AG10803 (cell line): ENCODE measurements at regions not wholly inside any gene's neighbourhood (a gene's known extent, or its start where the extent isn't known, plus 50 kb on each side); places are given as distances from the start of the nearest gene placed in this dataset.

Experiments
- DNase-seq: peaks from one replicate; pipeline ENCODE4 v3.0.0; 2010; ENCODE audit warnings: low read depth
- H3K4me3 ChIP-seq: 2 replicates; pipeline ENCODE4 v1.5.1; 2011; ENCODE audit warnings: mild to moderate bottlenecking, low read length, control low read depth
- CTCF ChIP-seq: conservative IDR thresholded peaks from 2 replicates; pipeline ENCODE4 v1.5.1; 2011; ENCODE audit warnings: mild to moderate bottlenecking, low read length, control low read depth, inconsistent platforms

- no peak for DNase-seq
- TF ChIP-seq CTCF, result no peak
- no peak overlapping the region for H3K4me3 ChIP-seq
Measured at GRCh38 chr9:81506941-81507864, 182.1 kb downstream of the TLE1 start.

- DNase-seq, result no peak
Measured at GRCh38 chr9:81499594-81499993, 189.8 kb downstream of the TLE1 start.

GRCh38 chr9:81499021-81499454 lies 190.3 kb downstream of the TLE1 start:
- DNase-seq, result peak; percentile 76
- no peak for TF ChIP-seq CTCF
- no peak overlapping the region for H3K4me3 ChIP-seq

More at GRCh38 chr9:81499594-81499993, 189.8 kb downstream of the TLE1 start:
- TF ChIP-seq CTCF, result no peak
- no peak overlapping the region for H3K4me3 ChIP-seq

GRCh38 chr9:81498576-81498975 lies 190.8 kb downstream of the TLE1 start:
- TF ChIP-seq CTCF, result no peak
- H3K4me3 ChIP-seq, result no peak overlapping the region
- no peak for DNase-seq

- DNase-seq, result no peak
- no peak for TF ChIP-seq CTCF
Measured at GRCh38 chr9:81497091-81497490, 192.3 kb downstream of the TLE1 start.

GRCh38 chr9:81492710-81493447 lies 196.5 kb downstream of the TLE1 start:
- H3K4me3 ChIP-seq, result no peak overlapping the region
- TF ChIP-seq CTCF, result no peak
- DNase-seq, result peak; percentile 95

More at GRCh38 chr9:81497091-81497490, 192.3 kb downstream of the TLE1 start:
- H3K4me3 ChIP-seq, result no peak overlapping the region
